Activated CD4-positive, alpha-beta memory T cell treated with anti-CD3 and anti-CD28 coated beads, Interleukin-2, amount 10 ng/mL, durations not matched to agents 7 days and 5 days (primary cell): ENCODE measurements at regions not wholly inside any gene's neighbourhood (a gene's known extent, or its start where the extent isn't known, plus 50 kb on each side); places are given as distances from the start of the nearest gene placed in this dataset.
"Not testable (repeated sequence)": the region's sequence is repeated elsewhere in the genome, so short reads cannot be mapped to it uniquely, and the experiment has no call there.

Experiments used
- CTCF ChIA-PET: fragments of 350-600 bp; sonication (Branson Sonifier 250); formaldehyde crosslinking; loops from one replicate; lab custom pipeline; 2021; ENCODE audit warnings: antibody characterized with exemption, inconsistent platforms; lab: Charles Lee
- POLR2A ChIA-PET: fragments of 350-600 bp; sonication (Branson Sonifier 250); formaldehyde crosslinking; loops from one replicate; lab custom pipeline; 2021; ENCODE audit warnings: antibody characterized with exemption; lab: Charles Lee
- DNase-seq: peaks from one replicate; pipeline ENCODE4 v3.0.0-alpha.2; 2020
- H3K27ac Mint-ChIP-seq: one replicate; pipeline ENCODE4 v1.8.0; 2021; ENCODE audit warnings: mild to moderate bottlenecking, mixed read lengths
- H3K27me3 Mint-ChIP-seq: one replicate; pipeline ENCODE4 v1.8.0; 2021; ENCODE audit warnings: mixed read lengths
- H3K36me3 Mint-ChIP-seq: one replicate; pipeline ENCODE4 v1.8.0; 2021; ENCODE audit warnings: low read depth, mixed read lengths
- H3K4me1 Mint-ChIP-seq: one replicate; pipeline ENCODE4 v1.8.0; 2021; ENCODE audit warnings: mixed read lengths
- H3K4me3 Mint-ChIP-seq: one replicate; pipeline ENCODE4 v1.8.0; 2021; ENCODE audit warnings: mild to moderate bottlenecking, mixed read lengths
- H3K9me3 Mint-ChIP-seq: one replicate; pipeline ENCODE4 v1.8.0; 2021; ENCODE audit warnings: mixed read lengths

GRCh38 chr6:134795691-134796090, 154.2 kb downstream of the ALDH8A1 start:
- POLR2A ChIA-PET = no interaction called here
- no peak overlapping the region for H3K4me3 Mint-ChIP-seq
- no peaks in the 10 kb centered on the region for H3K4me1 Mint-ChIP-seq
- no peak overlapping the region for H3K27ac Mint-ChIP-seq
- peaks cover 15% of the 10 kb centered on the region for H3K9me3 Mint-ChIP-seq
- CTCF ChIA-PET = no interaction called here
- no peak for DNase-seq
- H3K36me3 Mint-ChIP-seq = peaks cover 3% of the 10 kb centered on the region
- peaks cover 19% of the 10 kb centered on the region for H3K27me3 Mint-ChIP-seq

GRCh38 chr6:134795001-134795400, 154.9 kb downstream of the ALDH8A1 start:
- Mint-ChIP-seq H3K4me3 (no peak overlapping the region), H3K27me3 (peaks cover 19% of the 10 kb centered on the region), H3K4me1 (no peaks in the 10 kb centered on the region), H3K36me3 (peaks cover 3% of the 10 kb centered on the region), H3K9me3 (peaks cover 21% of the 10 kb centered on the region), H3K27ac (no peak overlapping the region)
- no peak for DNase-seq
- POLR2A ChIA-PET = no interaction called here
- CTCF ChIA-PET = no interaction called here

GRCh38 chr6:134791243-134791843, 158.6 kb downstream of the ALDH8A1 start:
- Mint-ChIP-seq H3K27me3 (peaks cover 15% of the 10 kb centered on the region), H3K9me3 (peaks cover 21% of the 10 kb centered on the region)
- H3K27ac Mint-ChIP-seq, H3K4me1 Mint-ChIP-seq, CTCF ChIA-PET, DNase-seq, POLR2A ChIA-PET, H3K4me3 Mint-ChIP-seq, H3K36me3 Mint-ChIP-seq: not testable (repeated sequence)

GRCh38 chr6:134787261-134787877, 162.5 kb downstream of the ALDH8A1 start:
- peaks cover 16% of the 10 kb centered on the region for H3K9me3 Mint-ChIP-seq
- H3K36me3 Mint-ChIP-seq = peaks cover 3% of the 10 kb centered on the region
- POLR2A ChIA-PET = no interaction called here
- H3K4me1 Mint-ChIP-seq = no peaks in the 10 kb centered on the region
- no peak for DNase-seq
- no peak overlapping the region for H3K4me3 Mint-ChIP-seq
- H3K27me3 Mint-ChIP-seq = peaks cover 9% of the 10 kb centered on the region
- CTCF ChIA-PET = no interaction called here
- no peak overlapping the region for H3K27ac Mint-ChIP-seq

GRCh38 chr6:134784336-134784735, 165.6 kb downstream of the ALDH8A1 start:
- H3K4me3 Mint-ChIP-seq = no peak overlapping the region
- H3K36me3 Mint-ChIP-seq = no peaks in the 10 kb centered on the region
- H3K27me3 Mint-ChIP-seq = no peaks in the 10 kb centered on the region
- DNase-seq = no peak
- ChIA-PET CTCF (interaction anchor here (0.8 to 1.3 kb wide), 2 partner anchors 156 to 666 kb away, joined by 3 read pairs; no protein-coding TSS in a partner anchor), POLR2A (no interaction called here)
- no peaks in the 10 kb centered on the region for H3K4me1 Mint-ChIP-seq
- H3K9me3 Mint-ChIP-seq = peaks cover under 1% of the 10 kb centered on the region
- no peak overlapping the region for H3K27ac Mint-ChIP-seq

GRCh38 chr6:134778431-134778830, 171.5 kb downstream of the ALDH8A1 start:
- Mint-ChIP-seq H3K9me3 (peaks cover 5% of the 10 kb centered on the region), H3K27me3 (peaks cover 2% of the 10 kb centered on the region), H3K36me3 (no peaks in the 10 kb centered on the region), H3K27ac (no peak overlapping the region), H3K4me3 (no peak overlapping the region), H3K4me1 (no peaks in the 10 kb centered on the region)
- CTCF ChIA-PET = no interaction called here
- POLR2A ChIA-PET = no interaction called here
- DNase-seq = no peak

- CTCF ChIA-PET = no interaction called here
- Mint-ChIP-seq H3K4me3 (no peak overlapping the region), H3K4me1 (no peaks in the 10 kb centered on the region), H3K36me3 (no peaks in the 10 kb centered on the region), H3K27ac (no peak overlapping the region), H3K9me3 (peaks cover 3% of the 10 kb centered on the region), H3K27me3 (peaks cover 5% of the 10 kb centered on the region)
- POLR2A ChIA-PET = no interaction called here
- no peak for DNase-seq
Measured at GRCh38 chr6:134774201-134774638, 175.7 kb downstream of the ALDH8A1 start.

- peaks cover 10% of the 10 kb centered on the region for H3K27me3 Mint-ChIP-seq
- ChIA-PET POLR2A (no interaction called here), CTCF (interaction anchor here (0.7 kb wide), 1 partner anchor 46 kb away, joined by 6 read pairs; no protein-coding TSS in a partner anchor)
- no peak overlapping the region for H3K27ac Mint-ChIP-seq
- no peaks in the 10 kb centered on the region for H3K36me3 Mint-ChIP-seq
- DNase-seq = no peak
- H3K9me3 Mint-ChIP-seq = no peaks in the 10 kb centered on the region
- no peak overlapping the region for H3K4me3 Mint-ChIP-seq
- H3K4me1 Mint-ChIP-seq = no peaks in the 10 kb centered on the region
Measured at GRCh38 chr6:134772671-134773360, 177.1 kb downstream of the ALDH8A1 start.

GRCh38 chr6:134768931-134769330, 181.0 kb downstream of the ALDH8A1 start:
- ChIA-PET CTCF (no interaction called here), POLR2A (no interaction called here)
- no peak for DNase-seq
- H3K4me1 Mint-ChIP-seq = no peaks in the 10 kb centered on the region
- no peak overlapping the region for H3K4me3 Mint-ChIP-seq
- no peaks in the 10 kb centered on the region for H3K36me3 Mint-ChIP-seq
- no peak overlapping the region for H3K27ac Mint-ChIP-seq
- no peaks in the 10 kb centered on the region for H3K9me3 Mint-ChIP-seq
- H3K27me3 Mint-ChIP-seq = peaks cover 16% of the 10 kb centered on the region

GRCh38 chr6:134766497-134766896, 183.4 kb downstream of the ALDH8A1 start:
- Mint-ChIP-seq H3K27me3 (peaks cover 13% of the 10 kb centered on the region), H3K4me3 (no peak overlapping the region), H3K36me3 (no peaks in the 10 kb centered on the region), H3K4me1 (no peaks in the 10 kb centered on the region), H3K27ac (no peak overlapping the region), H3K9me3 (no peaks in the 10 kb centered on the region)
- POLR2A ChIA-PET = no interaction called here
- CTCF ChIA-PET = no interaction called here
- DNase-seq = no peak

GRCh38 chr6:134764741-134765140, 185.2 kb downstream of the ALDH8A1 start:
- Mint-ChIP-seq H3K4me1 (no peaks in the 10 kb centered on the region), H3K36me3 (no peaks in the 10 kb centered on the region), H3K27me3 (peaks cover 12% of the 10 kb centered on the region), H3K27ac (no peak overlapping the region), H3K4me3 (no peak overlapping the region), H3K9me3 (no peaks in the 10 kb centered on the region)
- ChIA-PET POLR2A (no interaction called here), CTCF (no interaction called here)
- DNase-seq = no peak

- H3K4me1 Mint-ChIP-seq, POLR2A ChIA-PET, H3K4me3 Mint-ChIP-seq, DNase-seq, CTCF ChIA-PET, H3K9me3 Mint-ChIP-seq, H3K27me3 Mint-ChIP-seq, H3K27ac Mint-ChIP-seq, H3K36me3 Mint-ChIP-seq: not testable (repeated sequence)
Measured at GRCh38 chr6:134763575-134763974, 186.3 kb downstream of the ALDH8A1 start.

GRCh38 chr6:134758621-134759020, 191.3 kb downstream of the ALDH8A1 start:
- H3K27ac Mint-ChIP-seq = no peak overlapping the region
- DNase-seq = no peak
- no peaks in the 10 kb centered on the region for H3K36me3 Mint-ChIP-seq
- H3K4me3 Mint-ChIP-seq = no peak overlapping the region
- no peaks in the 10 kb centered on the region for H3K4me1 Mint-ChIP-seq
- ChIA-PET POLR2A (no interaction called here), CTCF (no interaction called here)
- no peaks in the 10 kb centered on the region for H3K9me3 Mint-ChIP-seq
- peaks cover 4% of the 10 kb centered on the region for H3K27me3 Mint-ChIP-seq
